ENCODE measurements at regions not wholly inside any gene's neighbourhood (a gene's known extent, or its start where the extent isn't known, plus 50 kb on each side); places are given as distances from the start of the nearest gene placed in this dataset.

DNA sequence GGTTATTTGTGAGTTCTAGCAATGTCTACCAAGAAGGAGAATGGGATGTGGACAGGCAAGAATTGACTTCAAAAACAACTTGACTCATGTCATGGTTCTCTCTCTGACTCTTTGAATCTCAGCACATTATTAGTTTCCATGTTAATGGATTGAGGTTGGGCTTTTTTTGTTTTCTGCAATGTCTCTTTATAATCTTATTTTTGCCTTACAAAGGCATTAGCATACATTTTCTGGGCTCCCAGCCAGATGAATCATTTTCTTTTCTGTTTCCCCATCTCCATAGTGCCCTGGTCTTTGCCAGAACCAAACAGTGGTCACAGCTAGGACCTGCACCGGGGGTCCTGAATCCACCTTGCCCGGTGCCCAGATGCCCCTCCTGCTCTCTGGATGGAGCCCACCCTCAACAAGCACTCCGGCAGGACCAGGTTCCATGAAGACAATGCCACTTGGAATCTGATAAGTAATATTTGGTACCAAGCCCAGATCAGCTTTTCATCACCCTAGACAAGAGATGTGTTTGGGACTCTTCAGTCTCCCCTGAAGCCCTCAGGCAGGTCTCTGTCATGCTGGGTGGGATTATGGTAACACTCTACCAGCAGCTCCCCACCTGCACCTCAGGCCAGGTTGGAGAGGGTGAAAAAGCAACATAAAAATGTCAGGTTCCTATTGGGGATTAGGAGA, 266.7 kb upstream of the SULF2 start:
- H3K4me1 ChIP-seq (ENCODE audit: insufficient read depth, low read length), result no peaks in the 10 kb centered on the region
- no peak for DNase-seq

DNA sequence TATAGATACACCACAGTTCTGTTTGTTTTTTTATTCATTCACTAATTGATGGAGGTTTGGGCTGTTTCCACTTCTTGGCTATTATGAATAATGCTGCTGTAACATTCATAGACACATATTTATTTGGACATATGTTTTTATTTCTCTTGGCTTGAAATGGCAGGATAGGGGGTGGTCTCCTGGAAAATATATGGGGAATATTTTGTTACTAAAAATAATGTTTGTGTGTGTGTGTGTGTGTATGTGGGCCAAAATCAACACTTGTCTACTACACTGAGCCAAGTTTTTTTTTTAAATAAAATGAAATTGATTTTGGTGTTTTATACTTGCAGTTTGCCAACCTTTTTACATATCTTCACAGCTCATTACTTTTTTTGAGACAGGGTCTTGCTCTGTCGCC, 264.4 kb upstream of the SULF2 start:
- Histone ChIP-seq H4K20me1 (ENCODE audit: insufficient read depth, low read length) (no peaks in the 10 kb centered on the region), H3K27ac (ENCODE audit: low read length) (no peak overlapping the region), H3K27me3 (ENCODE audit: insufficient read depth, low read length, poor library complexity) (no peaks in the 10 kb centered on the region)

More for the DNA sequence above, 266.7 kb upstream of the SULF2 start:
- no peaks in the 10 kb centered on the region for H4K20me1 ChIP-seq (ENCODE audit: insufficient read depth, low read length)
- no peak overlapping the region for H3K4me2 ChIP-seq (ENCODE audit: insufficient read depth, low read length)
- ATAC-seq (ENCODE audit: insufficient read depth, low read depth), result no peak
- TF ChIP-seq, protein P1, sequence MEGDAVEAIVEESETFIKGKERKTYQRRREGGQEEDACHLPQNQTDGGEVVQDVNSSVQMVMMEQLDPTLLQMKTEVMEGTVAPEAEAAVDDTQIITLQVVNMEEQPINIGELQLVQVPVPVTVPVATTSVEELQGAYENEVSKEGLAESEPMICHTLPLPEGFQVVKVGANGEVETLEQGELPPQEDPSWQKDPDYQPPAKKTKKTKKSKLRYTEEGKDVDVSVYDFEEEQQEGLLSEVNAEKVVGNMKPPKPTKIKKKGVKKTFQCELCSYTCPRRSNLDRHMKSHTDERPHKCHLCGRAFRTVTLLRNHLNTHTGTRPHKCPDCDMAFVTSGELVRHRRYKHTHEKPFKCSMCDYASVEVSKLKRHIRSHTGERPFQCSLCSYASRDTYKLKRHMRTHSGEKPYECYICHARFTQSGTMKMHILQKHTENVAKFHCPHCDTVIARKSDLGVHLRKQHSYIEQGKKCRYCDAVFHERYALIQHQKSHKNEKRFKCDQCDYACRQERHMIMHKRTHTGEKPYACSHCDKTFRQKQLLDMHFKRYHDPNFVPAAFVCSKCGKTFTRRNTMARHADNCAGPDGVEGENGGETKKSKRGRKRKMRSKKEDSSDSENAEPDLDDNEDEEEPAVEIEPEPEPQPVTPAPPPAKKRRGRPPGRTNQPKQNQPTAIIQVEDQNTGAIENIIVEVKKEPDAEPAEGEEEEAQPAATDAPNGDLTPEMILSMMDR (IDR thresholded peaks at IDR 0.05; ENCODE audit: borderline replicate concordance, extremely low read depth, low read length, poor library complexity, severe bottlenecking), result no peak
- no peak for TF ChIP-seq EZH2 (IDR thresholded peaks at IDR 0.05; ENCODE audit: borderline replicate concordance, low read depth, low read length, severe bottlenecking)
- H3K9me3 ChIP-seq (ENCODE audit: insufficient read depth, low read length, severe bottlenecking), result no peaks in the 10 kb centered on the region
- no peak overlapping the region for H3K4me3 ChIP-seq (ENCODE audit: low read depth in 1 of 2, low read length in 2 of 2)
- no peak overlapping the region for H3K27ac ChIP-seq (ENCODE audit: low read length)
- no peaks in the 10 kb centered on the region for H3K79me2 ChIP-seq (ENCODE audit: insufficient read depth, low read length)
- no peak overlapping the region for H2AFZ ChIP-seq (ENCODE audit: low read depth, low read length)
- no peaks in the 10 kb centered on the region for H3K27me3 ChIP-seq (ENCODE audit: insufficient read depth, low read length, poor library complexity)
- no peak overlapping the region for H3K9ac ChIP-seq (ENCODE audit: low read depth, low read length)
- no peaks in the 10 kb centered on the region for H3K36me3 ChIP-seq (ENCODE audit: insufficient read depth, low read length)

DNA sequence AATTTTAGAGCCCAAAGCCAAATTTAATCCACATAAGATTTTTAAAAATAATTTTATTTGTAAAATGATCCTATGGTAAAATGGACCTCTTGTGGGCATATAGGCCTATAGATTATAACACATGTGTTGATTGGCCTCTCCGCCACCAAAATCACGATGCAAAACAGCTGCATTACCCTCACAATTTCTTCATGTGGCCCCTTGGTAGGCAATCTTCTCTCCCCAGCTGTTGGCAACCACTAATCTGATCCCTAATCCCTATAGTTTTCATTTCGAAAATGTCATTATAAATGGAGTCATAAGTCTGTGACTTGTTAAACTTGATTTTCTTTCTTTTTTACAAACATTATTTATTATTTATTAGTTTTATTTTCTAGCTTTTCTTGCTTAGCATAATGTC, 263.9 kb upstream of the SULF2 start:
- Histone ChIP-seq H3K9ac (ENCODE audit: low read depth, low read length) (no peak overlapping the region), H3K27me3 (ENCODE audit: insufficient read depth, low read length, poor library complexity) (no peaks in the 10 kb centered on the region), H3K27ac (ENCODE audit: low read length) (no peak overlapping the region), H2AFZ (ENCODE audit: low read depth, low read length) (no peak overlapping the region), H3K4me2 (ENCODE audit: insufficient read depth, low read length) (no peak overlapping the region), H3K4me1 (ENCODE audit: insufficient read depth, low read length) (no peaks in the 10 kb centered on the region), H3K36me3 (ENCODE audit: insufficient read depth, low read length) (no peaks in the 10 kb centered on the region), H3K79me2 (ENCODE audit: insufficient read depth, low read length) (no peaks in the 10 kb centered on the region), H4K20me1 (ENCODE audit: insufficient read depth, low read length) (no peaks in the 10 kb centered on the region), H3K9me3 (ENCODE audit: insufficient read depth, low read length, severe bottlenecking) (no peaks in the 10 kb centered on the region), H3K4me3 (ENCODE audit: low read depth in 1 of 2, low read length in 2 of 2) (no peak overlapping the region)
- no peak for DNase-seq
- no peak for ATAC-seq (ENCODE audit: insufficient read depth, low read depth)
- TF ChIP-seq, protein P1 (IDR thresholded peaks at IDR 0.05; ENCODE audit: borderline replicate concordance, extremely low read depth, low read length, poor library complexity, severe bottlenecking), result no peak
- no peak for TF ChIP-seq EZH2 (IDR thresholded peaks at IDR 0.05; ENCODE audit: borderline replicate concordance, low read depth, low read length, severe bottlenecking)

More for the DNA sequence above, 264.4 kb upstream of the SULF2 start:
- H3K36me3 ChIP-seq (ENCODE audit: insufficient read depth, low read length), result no peaks in the 10 kb centered on the region
- no peak for TF ChIP-seq EZH2 (IDR thresholded peaks at IDR 0.05; ENCODE audit: borderline replicate concordance, low read depth, low read length, severe bottlenecking)
- TF ChIP-seq, protein P1 (IDR thresholded peaks at IDR 0.05; ENCODE audit: borderline replicate concordance, extremely low read depth, low read length, poor library complexity, severe bottlenecking), result no peak
- DNase-seq (no peak), ATAC-seq (ENCODE audit: insufficient read depth, low read depth) (no peak)
- no peak overlapping the region for H3K4me2 ChIP-seq (ENCODE audit: insufficient read depth, low read length)
- no peaks in the 10 kb centered on the region for H3K9me3 ChIP-seq (ENCODE audit: insufficient read depth, low read length, severe bottlenecking)
- H3K9ac ChIP-seq (ENCODE audit: low read depth, low read length), result no peak overlapping the region
- no peaks in the 10 kb centered on the region for H3K79me2 ChIP-seq (ENCODE audit: insufficient read depth, low read length)
- H2AFZ ChIP-seq (ENCODE audit: low read depth, low read length), result no peak overlapping the region
- no peaks in the 10 kb centered on the region for H3K4me1 ChIP-seq (ENCODE audit: insufficient read depth, low read length)
- no peak overlapping the region for H3K4me3 ChIP-seq (ENCODE audit: low read depth in 1 of 2, low read length in 2 of 2)
